Heart left ventricle (tissue), 16 donors: ENCODE measurements at regions not wholly inside any gene's neighbourhood (a gene's known extent, or its start where the extent isn't known, plus 50 kb on each side); places are given as distances from the start of the nearest gene placed in this dataset.

ENCODE experiments used
- ATAC-seq, 4 donors: fragments of 200-7000 bp; cut with Tn5 transposase; one replicate each; pipeline ENCODE4 v1.9.1; 2020 to 2022; ENCODE audit warnings: moderate library complexity in 4 of 4, mild to moderate bottlenecking in 3 of 4, moderate number of reproducible peaks in 1 of 4
- DNase-seq, 5 donors: peaks; one replicate each; pipeline ENCODE4 v3.0.0-alpha.2; 2020
- H3K27ac ChIP-seq, 12 donors: fragments of 200-600 bp; sonication (generic) in 4 of 12; one replicate each; pipeline versions ENCODE4 v1.5.0 to v1.8.0; 2016 to 2022; ENCODE audit warnings: mild to moderate bottlenecking in 2 of 12
- H3K27me3 ChIP-seq, 9 donors: fragments of 200-600 bp; sonication (generic) in 2 of 9; one replicate each; pipeline versions ENCODE4 v1.5.1 to v1.8.0; 2016 to 2022; ENCODE audit warnings: mild to moderate bottlenecking in 3 of 9
- H3K36me3 ChIP-seq, 9 donors: fragments of 200-600 bp; sonication (generic) in 2 of 9; one replicate each; pipeline versions ENCODE4 v1.5.0 to v1.8.0; 2018 to 2022; ENCODE audit warnings: mild to moderate bottlenecking in 2 of 9
- H3K4me1 ChIP-seq, 12 donors: fragments of 200-600 bp; sonication (generic) in 4 of 12; one replicate each; pipeline versions ENCODE4 v1.5.0 to v1.8.0; 2016 to 2022; ENCODE audit warnings: mild to moderate bottlenecking in 3 of 12
- H3K4me3 ChIP-seq, 12 donors: fragments of 200-600 bp; sonication (generic) in 4 of 12; one replicate each; pipeline versions ENCODE4 v1.5.0 to v1.8.0; 2017 to 2022; ENCODE audit warnings: mild to moderate bottlenecking in 9 of 12, moderate library complexity in 4 of 12
- H3K9me3 ChIP-seq, 12 donors: fragments of 200-600 bp; sonication (generic) in 4 of 12; one replicate each; pipeline versions ENCODE4 v1.5.0 to v1.8.0; 2016 to 2022; ENCODE audit warnings: mild to moderate bottlenecking in 1 of 12
- POLR2A ChIP-seq, 2 donors: fragments of 450-650 bp; IDR thresholded peaks; one replicate each; pipeline ENCODE4 v1.6.1; 2017; ENCODE audit warnings: antibody characterized with exemption in 2 of 2, mild to moderate bottlenecking in 2 of 2, moderate library complexity in 2 of 2
- WGBS, 4 donors: extraction: QIAGEN DNeasy Blood & Tissue Kit in 2 of 4; methylation state at CpG; one replicate each; pipeline versions ENCODE4 v1.1.5 to v1.1.7; 2013 to 2018; 5-methylcytosine and 5-hydroxymethylcytosine counted together
- intact Hi-C, 10 donors: fragments of 100-400 bp; cut with DNase I; formaldehyde crosslinking; loops; one replicate each; pipeline versions ENCODE4 v1.11.1 to v1.14.2; 2022
- TF ChIP-seq, protein P1 (sequence below), 12 donors: fragments of 200-600 bp; sonication (generic) in 4 of 12; IDR thresholded peaks; one replicate each; pipeline versions ENCODE4 v1.5.0 to v1.8.0; 2018 to 2022; ENCODE audit warnings: antibody characterized with exemption in 12 of 12, mild to moderate bottlenecking in 5 of 12
- donor health status: ischemic (EF 13 %, LVEDD 7.1; RV severe dilation, severe dysfunction).
- donor health status: healthy with polysubstance abuse.
- donor health status: DM: no; HTN: yes; CAD: no.
- donor health status: DM: no; HTN: no; CAD: no.
- donor health status: ischemic (EF 25% LVEDD 6.9; RV normal size, moderate dysfunction).
- donor health status: ischemic (EF 25% LVEDD 5.7; RV mildly dilated, moderate dysfunction).
- donor health status: healthy.
- donor health status: DM: yes; HTN: yes; CAD: no.
- donor health status: ischemic (EF 35%, LVEDD 5.7; RV mildly dilated, moderate dysfunction).
- donor health status: nonischemic (EF 11% LVEDD 7.7; RV severe dilation, severe dysfunction).
- donor health status: DM: yes; HTN: yes; CAD: no.
- donor health status: PGD.
- donor health status: ischemic (EF 29% LVEDD 5.4; RV normal size, mild dysfunction).
- donor health status: nonischemic (EF 23%, LVEDD 6.1; RV moderate dilation, normal function).

- intact Hi-C loops: no loop called here
- Histone ChIP-seq H3K27me3 (no peaks in the 10 kb centered on the region), H3K36me3 (no peaks in the 10 kb centered on the region), H3K27ac (no peak overlapping the region), H3K4me3 (no peak overlapping the region), H3K4me1 (no peaks in the 10 kb centered on the region), H3K9me3 (no peaks in the 10 kb centered on the region)
- no peak for ATAC-seq
- WGBS, 4 donors: 89 to 97% (median 94%) methylated on average over 2 of the region's 2 CpGs
- TF ChIP-seq, protein P1, sequence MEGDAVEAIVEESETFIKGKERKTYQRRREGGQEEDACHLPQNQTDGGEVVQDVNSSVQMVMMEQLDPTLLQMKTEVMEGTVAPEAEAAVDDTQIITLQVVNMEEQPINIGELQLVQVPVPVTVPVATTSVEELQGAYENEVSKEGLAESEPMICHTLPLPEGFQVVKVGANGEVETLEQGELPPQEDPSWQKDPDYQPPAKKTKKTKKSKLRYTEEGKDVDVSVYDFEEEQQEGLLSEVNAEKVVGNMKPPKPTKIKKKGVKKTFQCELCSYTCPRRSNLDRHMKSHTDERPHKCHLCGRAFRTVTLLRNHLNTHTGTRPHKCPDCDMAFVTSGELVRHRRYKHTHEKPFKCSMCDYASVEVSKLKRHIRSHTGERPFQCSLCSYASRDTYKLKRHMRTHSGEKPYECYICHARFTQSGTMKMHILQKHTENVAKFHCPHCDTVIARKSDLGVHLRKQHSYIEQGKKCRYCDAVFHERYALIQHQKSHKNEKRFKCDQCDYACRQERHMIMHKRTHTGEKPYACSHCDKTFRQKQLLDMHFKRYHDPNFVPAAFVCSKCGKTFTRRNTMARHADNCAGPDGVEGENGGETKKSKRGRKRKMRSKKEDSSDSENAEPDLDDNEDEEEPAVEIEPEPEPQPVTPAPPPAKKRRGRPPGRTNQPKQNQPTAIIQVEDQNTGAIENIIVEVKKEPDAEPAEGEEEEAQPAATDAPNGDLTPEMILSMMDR (IDR thresholded peaks at IDR 0.05): no peak
- no peak for TF ChIP-seq POLR2A (IDR thresholded peaks at IDR 0.05)
- DNase-seq: no peak
Observed at GRCh38 chr21:28436286-28436932, 556.3 kb downstream of the LTN1 start.

DNA sequence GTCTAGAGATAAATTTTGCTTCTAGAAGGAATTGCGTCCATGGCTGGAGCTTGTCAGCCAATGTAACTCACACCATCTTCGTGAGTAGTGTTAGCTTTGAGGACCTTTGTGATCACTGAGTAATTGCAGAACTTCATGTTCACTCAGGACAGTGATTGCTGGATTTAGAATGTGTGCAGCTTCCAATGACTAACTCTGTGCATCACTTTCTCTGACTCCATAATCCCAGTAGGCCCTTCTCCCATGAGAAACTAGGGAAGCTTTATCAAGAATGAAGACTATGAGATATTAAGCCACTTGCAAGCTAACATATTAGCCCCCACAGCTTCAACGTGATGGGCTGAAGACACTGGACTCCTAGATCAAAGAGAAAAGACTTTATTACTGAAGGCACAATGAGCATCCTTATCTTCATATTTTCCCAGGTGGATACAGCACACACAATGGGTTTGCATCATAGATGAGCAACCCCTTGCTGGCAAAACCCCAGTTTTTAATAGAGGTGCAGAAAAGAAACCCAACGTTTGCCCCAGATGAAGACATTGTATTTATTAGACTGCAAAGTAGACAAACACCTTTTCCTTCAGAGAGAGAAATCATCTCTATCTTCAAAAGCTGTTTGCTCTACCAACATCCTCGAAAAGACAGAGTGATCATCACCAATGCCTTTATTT lies 561.0 kb downstream of the LTN1 start:
- Histone ChIP-seq H3K36me3 (no peaks in the 10 kb centered on the region), H3K4me3 (no peak overlapping the region), H3K27me3 (no peaks in the 10 kb centered on the region), H3K9me3 (no peaks in the 10 kb centered on the region), H3K27ac (no peak overlapping the region), H3K4me1 (no peaks in the 10 kb centered on the region)
- TF ChIP-seq POLR2A (IDR thresholded peaks at IDR 0.05): no peak
- TF ChIP-seq, protein P1 (IDR thresholded peaks at IDR 0.05): no peak
- intact Hi-C loops: no loop called here
- ATAC-seq: no peak
- 78 to 94% (median 87%) methylated on average over 5 of the region's 5 CpGs for WGBS, 4 donors
- no peak for DNase-seq

GRCh38 chr21:28431022-28431421 lies 561.7 kb downstream of the LTN1 start:
- Histone ChIP-seq H3K36me3 (no peaks in the 10 kb centered on the region), H3K9me3 (no peaks in the 10 kb centered on the region), H3K27ac (no peak overlapping the region), H3K4me1 (no peaks in the 10 kb centered on the region), H3K27me3 (no peaks in the 10 kb centered on the region), H3K4me3 (no peak overlapping the region)
- 87 to 91% (median 90%) methylated on average over 2 of the region's 2 CpGs for whole genome bisulfite sequencing, 4 donors
- TF ChIP-seq POLR2A (IDR thresholded peaks at IDR 0.05): no peak
- TF ChIP-seq, protein P1 (IDR thresholded peaks at IDR 0.05): no peak
- DNase-seq (no peak), ATAC-seq (no peak)
- intact Hi-C loops: no loop called here

GRCh38 chr21:28429161-28429560 lies 563.5 kb downstream of the LTN1 start:
- Histone ChIP-seq H3K4me3 (no peak overlapping the region), H3K27ac (no peak overlapping the region), H3K9me3 (no peaks in the 10 kb centered on the region), H3K36me3 (no peaks in the 10 kb centered on the region), H3K4me1 (no peaks in the 10 kb centered on the region), H3K27me3 (no peaks in the 10 kb centered on the region)
- no peak for TF ChIP-seq POLR2A (IDR thresholded peaks at IDR 0.05)
- TF ChIP-seq, protein P1 (IDR thresholded peaks at IDR 0.05): no peak
- intact Hi-C loops: no loop called here
- no peak for DNase-seq
- WGBS, 4 donors: 70 to 78% (median 72%) methylated on average over 2 of the region's 2 CpGs
- ATAC-seq: no peak
